HG03280 (cell line): ENCODE measurements at regions not wholly inside any gene's neighbourhood (a gene's known extent, or its start where the extent isn't known, plus 50 kb on each side); places are given as distances from the start of the nearest gene placed in this dataset.
A peak's percentile ranks its signal among the peaks of the same experiment; 100 is the strongest.

Source experiments
- ATAC-seq: cut with Tn5 transposase; IDR thresholded peaks from one replicate; pipeline ENCODE4 v1.9.1; 2021; ENCODE audit warnings: mild to moderate bottlenecking, moderate library complexity; ENCODE audit not compliant: unreplicated experiment

DNA sequence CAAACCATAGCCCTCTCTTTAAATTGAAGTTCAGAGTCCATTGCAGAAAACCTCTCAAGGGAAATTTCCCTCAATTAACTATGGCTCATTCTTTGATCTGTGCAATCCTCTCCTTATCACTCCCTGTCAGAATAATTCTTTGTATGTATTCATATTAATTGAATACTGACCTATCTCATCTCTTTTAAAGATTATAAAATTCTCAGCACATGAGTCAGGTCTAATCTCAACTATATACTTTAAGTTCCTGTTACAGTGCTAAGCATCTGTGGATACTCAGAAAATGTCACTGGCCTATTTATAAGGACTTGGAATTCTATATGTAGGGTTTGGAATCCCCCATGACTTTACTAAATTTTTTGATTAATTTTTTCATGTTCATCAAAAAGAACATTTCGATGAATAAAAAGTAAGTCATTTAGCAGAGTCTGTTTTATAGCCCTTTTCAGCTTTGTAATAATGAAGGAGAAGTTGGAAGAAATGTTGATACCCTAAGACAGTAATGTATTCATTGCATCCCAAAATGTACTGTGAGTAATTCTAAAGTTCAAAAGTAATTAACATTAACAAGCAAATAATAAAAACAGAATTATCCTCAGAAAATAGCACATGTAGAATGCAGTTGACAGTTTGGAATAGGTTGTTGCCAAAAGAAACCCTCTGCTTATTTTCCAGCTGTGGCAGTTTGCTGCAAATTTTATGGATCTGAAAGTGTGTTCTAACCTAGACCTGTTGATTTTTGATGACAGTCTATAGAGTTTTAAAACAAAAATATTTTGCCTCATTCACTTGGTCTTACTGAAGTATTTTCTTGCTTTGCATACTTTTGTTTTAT lies 503.4 kb upstream of the CBLB start:
- no peak for ATAC-seq

DNA sequence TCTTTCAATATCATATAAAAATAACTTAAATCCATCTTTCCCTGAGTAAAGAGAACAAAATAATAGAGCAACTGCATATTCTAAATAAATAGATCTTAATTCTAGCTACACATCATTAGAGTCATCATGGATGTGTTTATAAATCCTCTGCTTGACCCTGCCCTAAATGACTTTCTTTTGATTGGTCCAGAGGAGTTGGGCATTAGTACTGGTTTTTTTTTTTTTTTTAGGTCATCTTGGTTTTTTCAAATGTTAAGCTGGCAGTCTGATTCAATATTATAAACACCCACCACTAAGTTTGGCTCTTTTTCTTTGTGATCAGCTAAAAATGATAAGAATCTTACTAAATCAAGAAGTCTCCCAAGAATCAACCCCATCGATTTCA lies 504.0 kb upstream of the CBLB start:
- no peak for ATAC-seq

DNA sequence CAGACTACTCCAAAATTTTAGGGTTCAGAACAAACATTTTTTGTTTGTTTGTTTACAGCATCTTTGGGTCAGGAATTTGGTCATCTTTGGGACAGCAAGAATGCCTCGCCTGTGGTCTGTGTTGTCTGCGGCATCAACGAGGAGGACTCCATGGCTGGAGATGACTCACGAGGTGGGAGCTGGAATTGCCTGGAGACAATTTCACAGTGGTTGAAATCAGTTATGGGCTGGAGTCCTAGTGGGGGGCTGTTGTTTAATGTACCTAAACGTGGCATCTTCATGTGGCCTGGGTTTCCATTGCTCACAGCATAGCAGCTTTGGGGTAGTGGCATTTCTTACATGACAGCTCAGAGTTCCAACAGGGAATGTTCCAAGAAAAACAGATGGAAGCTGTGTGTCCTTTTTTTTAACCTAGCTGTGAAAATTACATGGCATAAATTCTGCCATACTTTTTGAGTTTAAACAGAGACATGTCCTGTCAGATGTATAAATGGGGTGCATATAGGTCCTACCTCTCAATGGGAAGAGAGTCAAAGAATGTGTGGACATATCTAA lies 507.3 kb upstream of the CBLB start:
- no peak for ATAC-seq

DNA sequence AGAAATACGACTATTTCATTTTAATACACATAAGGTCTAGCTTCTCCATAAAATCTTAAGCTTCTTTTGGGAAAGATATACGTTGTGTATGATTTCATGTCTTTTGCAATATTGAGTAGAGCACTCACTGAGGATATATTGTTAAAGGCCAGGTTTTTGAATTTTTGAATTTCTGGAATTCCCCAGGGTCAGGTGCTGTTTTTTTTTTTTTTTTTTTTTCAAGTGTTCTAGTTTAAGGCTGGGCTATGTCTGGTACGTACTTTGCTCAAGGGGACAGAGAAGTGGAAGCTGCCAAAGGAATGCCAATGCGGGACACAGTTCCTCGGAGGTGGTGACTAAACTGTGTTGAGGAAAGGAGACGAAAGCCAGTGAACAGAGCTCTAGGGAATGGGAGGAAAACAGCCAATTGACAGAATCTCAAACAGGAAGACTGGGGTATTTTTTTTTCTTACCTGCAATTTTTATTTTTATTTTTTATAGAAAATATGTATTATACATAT lies 510.5 kb upstream of the CBLB start:
- ATAC-seq: no peak

DNA sequence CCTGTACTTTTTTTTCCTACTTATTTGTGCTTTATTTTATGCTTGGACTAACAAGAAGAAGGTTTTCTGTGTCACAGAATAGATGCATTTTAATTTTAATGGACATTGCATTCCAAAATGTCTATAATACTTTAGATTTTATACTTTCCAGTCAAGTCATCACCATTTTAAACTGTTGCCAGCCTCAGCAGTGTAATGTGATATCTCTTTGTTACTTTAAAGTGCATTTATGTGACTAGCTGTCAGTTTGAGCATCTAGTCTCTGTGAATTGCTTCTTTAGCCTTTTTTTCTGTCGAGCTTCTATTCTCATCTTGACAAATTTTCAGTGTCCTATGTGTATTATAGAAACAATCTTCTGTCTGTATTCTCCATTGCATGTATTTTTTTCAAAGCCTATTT lies 511.4 kb upstream of the CBLB start:
- ATAC-seq: no peak

DNA sequence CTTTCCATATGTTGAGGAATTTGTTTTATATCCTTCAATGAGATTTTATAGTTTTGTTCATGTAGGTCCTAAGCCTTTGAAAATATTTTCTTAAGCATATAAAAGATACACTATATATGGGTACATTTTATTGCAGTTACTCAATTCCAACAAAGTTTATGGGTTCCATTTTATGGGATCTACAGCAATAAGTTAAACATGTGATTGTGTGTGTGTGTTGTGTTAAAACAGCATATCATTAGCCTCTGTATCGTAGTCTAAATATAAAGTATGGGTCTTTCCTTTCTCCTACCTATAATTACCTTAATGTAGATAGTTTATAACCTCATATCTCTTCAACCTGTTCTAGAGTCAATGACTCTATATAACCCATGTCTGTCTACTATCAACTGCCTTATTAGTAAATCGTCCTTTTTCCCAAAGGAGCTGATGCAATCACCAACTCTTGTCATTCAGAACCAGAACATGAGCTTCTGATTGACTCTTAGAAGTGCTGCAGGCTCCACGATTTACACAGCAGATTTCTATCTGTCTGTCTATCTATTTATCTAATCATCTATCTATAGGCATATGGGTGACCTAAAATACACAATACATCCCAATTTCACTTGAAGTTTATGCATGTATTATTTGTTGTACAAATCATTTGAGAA lies 512.6 kb upstream of the CBLB start:
- no peak for ATAC-seq

DNA sequence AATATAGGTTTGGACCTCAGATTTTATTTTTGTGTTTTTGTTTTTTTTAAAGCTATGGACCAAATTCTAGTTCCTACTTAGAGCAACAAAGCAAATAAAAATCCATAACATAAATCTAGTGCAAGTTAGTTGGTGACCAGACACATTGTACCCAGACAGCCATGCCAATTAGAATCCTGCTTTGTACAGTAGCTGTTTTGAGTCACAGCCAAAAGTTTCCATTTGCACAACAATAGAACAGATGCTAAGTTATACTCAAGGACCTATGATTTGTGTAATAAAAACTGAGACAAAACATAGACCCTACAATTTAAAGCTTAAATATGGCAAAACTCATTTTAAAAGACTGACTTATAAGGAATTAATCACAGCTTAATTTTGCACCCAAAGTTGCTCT lies 513.1 kb upstream of the CBLB start:
- no peak for ATAC-seq

DNA sequence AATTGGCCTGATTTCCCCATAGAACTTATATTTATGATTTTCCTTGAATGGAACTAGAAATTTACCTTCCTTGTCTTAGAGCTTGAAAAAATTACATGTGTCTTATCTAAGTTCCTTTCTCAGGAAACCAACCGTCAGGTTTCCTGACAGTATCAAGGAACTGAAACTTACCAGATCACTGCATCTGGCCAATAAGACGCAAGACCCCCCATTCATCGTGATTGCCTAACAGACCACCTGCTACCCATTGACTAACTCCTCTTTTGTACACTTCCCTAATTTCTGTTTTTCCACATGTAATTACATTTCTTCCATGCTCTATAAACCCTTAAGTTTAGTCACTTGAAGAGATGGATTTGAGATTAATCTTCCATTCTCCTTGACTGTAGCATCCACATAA lies 517.2 kb upstream of the CBLB start:
- ATAC-seq: no peak

DNA sequence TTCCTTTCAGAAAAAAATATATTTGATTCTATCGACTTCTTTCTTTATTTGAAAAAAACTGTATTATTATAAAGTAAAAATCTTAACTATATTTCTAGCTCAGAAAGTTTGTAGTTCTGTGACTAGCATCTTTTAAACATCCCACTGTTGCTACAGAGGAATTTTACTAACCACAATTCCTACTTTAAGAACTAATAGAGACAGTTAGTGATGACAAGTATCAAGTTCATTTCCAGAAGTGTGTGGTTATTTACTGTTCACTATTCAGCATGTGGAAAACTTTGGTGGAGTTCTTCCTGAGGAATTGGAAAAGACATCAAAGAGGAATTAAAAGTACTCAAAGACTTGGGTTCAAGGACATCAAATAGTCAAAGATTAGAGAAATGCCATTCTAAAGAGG lies 524.1 kb upstream of the CBLB start:
- ATAC-seq: no peak

DNA sequence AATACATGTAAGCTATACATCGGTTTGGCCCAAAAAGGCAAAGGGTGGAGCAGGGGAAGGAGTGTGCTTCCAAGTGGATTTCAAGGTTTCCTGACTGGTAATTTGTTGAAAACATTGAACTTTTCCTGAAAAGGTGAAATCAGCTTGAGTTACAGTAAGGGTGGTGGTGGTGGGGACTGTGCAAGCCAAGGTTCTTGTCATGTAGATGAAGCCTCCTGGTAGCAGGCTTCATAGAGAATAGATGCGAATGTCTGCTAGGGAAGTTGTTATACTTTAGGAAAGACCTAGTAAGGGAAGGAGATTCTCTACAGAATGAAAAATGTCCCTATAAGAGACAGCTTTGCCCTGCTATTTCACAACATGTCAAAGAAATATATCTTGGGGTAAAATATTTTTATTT lies 528.2 kb upstream of the CBLB start:
- ATAC-seq: no peak

DNA sequence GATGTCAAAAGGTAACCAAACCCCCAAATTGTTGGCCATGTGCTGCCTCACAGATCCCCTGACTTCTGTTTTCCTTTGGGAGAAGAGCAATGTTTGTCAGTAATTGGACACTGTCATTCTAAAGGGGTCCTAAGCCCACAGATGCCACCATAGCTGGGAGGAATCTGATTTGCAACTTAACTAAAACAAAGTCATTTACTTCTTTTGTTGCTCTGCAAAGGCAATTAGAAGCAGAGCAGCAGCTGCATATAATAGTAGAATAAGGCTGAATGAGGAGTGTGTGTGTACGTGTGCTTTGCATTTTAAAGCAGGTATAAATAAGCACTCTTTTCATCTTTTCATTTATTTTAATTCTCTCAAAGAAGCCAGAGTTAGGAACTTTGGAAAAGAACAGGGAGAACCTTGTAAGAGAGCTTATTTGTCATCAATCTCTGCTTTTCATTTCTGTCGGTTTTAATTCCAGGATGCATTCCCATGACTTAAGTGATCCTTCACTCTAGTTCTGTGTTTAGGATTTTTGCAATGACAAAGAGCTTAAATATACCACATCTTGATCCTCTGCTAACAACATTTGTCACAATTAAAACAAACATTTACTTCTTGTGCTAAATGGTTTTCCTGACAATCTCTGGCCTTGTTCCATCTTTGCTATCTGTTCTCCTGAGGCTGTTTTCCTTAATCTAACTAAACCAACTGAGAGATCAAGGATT lies 530.2 kb upstream of the CBLB start:
- no peak for ATAC-seq

DNA sequence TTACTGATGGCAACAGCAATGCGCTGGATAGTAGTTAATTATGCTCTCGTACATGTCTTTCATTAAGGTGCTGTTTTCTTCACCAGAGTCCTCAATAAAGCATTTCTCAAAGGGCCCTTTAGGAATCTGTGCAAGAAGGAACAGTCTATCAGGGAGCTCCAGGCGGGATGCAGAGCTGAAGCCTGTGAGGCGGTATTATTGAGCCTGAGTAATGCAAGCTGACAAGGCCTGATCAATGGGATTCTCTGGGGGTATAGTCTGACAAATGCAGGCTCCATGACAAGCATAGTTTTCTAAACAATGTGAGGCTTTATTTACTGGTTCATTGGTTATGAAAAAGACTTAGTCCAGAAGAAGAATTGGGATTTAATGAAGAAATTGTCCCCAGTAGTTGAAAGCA lies 530.9 kb upstream of the CBLB start:
- no peak for ATAC-seq

DNA sequence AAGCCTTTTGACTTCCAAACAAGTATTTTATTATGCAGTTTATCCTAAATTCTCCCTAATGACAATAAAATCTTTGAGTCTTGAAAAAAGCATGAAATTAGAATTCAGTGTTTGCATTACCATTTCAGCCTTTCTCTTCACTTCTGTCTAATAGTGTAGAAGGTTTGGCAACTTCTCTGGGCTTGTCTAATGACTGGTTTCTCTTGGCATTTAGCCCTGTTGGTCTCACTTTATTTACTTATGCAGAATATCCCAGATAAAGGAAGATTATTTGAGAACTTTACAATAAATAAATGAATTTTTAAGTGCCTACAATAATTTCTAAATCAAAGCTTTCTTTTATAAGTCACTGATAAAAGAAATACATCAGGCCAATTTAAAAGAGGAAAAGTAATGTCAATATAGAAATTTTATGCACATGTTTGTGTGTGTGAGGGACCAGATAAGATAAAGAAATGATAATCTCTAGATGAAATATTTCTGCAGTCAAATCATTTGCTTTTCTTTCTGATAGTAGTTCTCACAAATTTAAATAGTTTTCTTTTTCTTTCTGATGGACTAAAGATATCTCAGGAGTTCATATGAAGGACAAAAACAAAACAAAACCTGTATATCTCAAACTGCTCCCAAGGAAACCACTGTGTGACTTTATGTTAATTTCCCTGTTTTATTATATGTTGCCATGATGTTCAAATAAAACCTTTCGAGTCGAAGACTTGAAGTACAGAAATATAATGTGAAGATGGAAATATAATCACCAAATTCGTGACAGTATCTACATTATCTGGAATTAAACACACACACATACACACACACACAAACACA lies 533.1 kb upstream of the CBLB start:
- no peak for ATAC-seq

DNA sequence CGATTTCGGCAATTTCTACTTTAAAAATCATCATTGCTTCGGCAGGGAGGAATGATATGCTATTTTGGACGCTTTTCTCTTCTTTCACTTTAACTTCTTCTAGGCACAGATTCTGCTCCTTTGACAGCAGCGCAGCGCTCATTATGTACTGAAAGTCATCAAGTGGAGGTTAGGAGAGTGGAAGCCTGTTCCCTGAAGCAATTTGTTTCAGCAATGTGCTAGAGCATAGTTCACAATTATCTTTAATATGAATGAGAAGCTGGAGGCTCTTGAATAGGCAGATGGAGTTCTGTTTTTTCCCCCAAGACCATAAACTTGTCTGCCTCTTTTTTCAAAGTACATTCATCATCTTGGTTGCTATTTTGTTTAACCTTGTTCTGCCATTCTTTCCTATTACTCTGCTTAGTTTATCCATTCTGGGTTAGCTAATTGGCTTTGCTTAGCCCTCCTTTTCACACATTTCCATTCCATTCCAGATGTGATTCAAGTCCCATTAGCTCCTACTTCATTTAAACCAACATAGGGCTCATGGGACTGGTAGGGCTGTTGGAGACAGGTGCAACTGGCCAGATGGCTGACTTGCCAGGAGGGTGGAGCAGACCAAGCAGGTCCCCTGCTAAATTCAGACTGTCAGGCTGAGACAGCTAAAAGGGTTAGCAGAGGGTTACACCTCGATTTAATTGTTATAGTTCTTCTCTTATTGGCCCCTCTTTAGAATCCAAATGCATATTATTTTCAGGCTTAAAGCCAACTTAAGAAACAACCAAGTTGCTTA lies 534.7 kb upstream of the CBLB start:
- ATAC-seq: no peak

DNA sequence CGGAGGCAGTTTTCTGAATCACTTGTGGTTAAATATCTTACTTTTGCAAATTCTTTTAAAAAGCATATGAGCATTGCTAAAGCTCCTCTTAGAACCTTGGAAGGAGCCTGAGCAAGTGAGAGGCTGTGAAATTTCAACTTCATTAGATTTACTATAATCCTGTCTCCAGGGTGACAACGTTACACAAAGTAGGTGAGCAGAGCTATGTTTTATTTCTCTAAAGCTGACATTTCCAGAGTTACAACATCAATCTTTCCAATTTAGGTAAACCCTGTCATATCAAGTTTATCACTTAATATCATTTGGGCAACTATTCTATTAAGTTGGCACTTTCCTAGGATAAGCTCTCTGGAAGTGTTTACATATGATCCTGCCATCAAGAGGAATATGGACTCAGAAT lies 544.9 kb upstream of the CBLB start:
- ATAC-seq: no peak

DNA sequence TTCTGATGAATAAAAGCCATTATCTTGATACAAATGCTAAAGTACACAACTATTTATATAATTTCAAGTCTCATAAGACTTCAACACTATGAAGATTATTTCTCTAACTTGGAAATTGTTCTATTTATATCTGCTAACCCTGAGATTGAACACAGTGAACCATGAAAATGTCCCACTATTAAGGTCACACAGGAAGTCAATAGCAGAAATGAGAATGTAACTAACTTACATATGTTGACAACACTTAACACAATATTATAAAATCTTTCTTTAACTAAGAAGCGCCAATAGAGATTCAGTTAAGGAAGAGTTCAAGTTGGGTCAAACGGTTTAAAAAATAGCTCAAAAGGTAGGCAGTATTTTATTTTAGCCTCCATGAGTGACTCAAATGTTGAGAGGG lies 551.8 kb upstream of the CBLB start:
- ATAC-seq: no peak

DNA sequence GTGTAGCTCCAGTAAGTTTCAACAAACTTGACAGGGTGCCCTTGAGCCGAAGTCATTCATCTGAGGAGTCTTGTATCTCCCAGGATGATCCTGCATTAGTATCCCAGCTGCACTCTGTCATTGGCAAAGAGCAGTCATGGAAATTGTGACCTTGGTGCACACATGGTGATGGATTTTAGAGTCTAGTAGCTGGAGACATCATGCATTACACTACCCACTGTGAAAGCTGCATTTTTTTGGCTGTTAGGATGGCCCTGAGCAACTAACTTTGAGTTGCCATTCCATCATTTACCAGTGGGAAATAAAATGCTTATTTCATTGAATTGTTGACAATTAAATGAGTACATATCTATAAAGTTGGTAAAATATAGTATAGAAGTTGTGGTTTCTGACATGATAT lies 552.6 kb upstream of the CBLB start:
- ATAC-seq: no peak

DNA sequence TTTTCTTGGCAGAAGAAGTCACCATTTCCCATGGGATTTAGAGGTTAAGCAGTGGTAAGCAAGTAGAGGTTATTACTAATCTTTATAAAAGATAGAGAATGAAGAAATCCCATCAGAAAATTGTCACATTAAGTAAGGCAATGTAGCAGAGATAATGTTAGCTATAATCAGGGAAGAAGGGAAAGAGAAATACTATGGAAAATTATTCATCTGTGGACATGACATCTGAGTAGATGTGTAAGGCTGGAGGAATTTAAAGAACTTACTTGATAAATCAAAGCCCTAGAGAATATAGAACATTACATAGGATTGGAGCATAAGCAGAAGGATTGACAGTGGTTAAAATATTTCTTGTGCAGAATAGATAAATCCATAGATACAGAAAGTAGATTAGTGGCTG lies 553.1 kb upstream of the CBLB start:
- ATAC-seq: no peak

DNA sequence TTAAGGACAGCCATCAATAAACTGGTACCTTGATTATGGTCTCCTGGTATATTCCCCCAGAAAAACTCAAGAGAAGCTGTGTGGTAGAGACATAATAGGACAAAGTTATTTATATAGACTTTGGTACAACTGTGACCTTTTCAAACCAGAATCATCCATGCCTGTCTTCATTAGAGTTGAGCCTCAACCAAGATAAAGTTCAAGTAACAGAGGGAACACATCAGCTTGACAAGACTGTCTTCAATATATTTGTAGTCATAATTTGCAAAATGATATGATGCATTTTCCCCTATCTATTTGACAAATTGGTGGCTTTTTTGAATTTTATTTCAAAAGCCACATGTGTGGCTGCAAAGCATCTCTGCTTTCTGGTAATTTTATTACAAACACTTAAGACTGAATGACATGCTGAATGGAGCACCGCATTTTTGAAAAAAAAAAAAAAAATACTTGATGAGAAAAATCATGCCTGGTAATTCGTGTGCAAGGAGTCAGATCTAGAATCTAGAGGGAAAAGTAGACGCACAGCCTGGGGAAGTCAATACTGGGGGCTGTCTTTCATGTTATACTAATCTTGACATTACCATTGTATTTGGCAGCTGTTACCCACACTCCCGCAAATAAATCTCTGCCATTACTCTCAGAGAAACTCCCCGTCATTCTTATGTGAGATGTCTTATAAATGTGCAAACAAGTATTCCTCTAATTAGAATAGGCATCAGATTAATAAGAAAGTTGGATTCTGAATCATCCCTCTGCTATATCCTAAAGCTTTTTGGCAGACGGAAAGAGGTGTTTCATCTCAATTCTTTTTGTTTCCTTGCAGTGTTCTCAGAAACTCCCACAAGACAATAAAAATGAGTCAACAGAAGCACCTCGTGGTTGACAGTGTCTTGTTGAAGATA lies 554.8 kb upstream of the CBLB start:
- peak; percentile 66 for ATAC-seq
